ENCODE measurements at regions not wholly inside any gene's neighbourhood (a gene's known extent, or its start where the extent isn't known, plus 50 kb on each side); places are given as distances from the start of the nearest gene placed in this dataset.

DNA sequence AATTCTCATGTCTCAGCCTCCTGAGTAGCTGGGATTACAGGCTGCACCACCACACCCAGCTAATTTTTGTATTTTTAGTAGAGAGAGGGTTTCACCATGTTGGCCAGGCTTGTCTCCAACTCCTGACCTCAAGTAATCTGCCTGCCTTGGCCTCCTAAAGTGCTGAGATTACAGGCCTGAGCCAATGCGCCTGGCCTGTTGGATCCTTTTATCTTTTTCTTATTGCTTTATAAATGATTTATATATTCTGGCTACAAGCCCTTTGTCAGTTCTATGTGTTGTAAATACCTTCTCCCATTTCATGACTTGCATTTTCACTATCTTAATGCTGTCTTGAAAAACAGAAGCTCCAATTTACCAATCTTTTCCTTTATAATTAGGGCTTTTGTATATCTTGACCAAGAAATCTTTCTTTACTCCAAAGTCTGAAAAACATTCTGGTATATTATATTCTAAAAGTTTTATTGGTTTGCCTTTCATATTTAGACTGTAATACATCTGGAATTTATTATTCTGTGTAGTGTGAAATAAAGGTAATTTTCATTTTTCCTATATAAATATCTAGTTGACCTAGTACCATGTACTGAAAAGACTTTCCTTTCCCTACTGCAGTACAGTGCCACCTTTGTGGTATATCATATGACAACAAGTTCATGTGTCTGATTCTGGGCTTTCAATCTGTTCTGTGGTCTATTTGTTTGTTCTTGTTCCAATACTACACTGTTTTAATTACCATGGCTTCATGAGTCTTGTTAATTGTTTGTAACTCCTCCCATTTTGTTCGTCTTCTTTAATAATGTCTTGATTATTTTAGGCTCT, 52.9 kb upstream of the RNU6-1 start:
- DNase-seq (ENCODE audit: low spot score), result no peak
- FAIRE-seq, result no peak

DNA sequence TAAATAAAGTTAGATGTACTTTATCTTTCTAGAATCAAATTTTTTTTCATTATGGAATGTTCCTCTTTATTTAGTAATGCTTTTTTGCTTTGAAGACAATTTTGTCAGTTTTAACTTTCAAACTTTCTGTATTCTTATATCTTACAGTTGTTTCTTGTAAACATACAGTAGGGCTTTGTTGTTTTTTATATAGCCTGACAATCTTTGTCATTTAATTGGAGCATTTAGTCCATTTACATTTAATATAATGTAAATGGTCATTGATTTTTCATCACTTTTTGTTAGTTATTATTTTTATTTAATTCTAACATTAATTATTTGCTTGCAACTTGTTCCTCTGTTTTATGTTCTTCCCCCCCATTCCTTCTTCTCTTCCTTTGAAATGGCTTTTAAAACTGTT, 55.4 kb upstream of the RNU6-1 start:
- FAIRE-seq (no peak), DNase-seq (ENCODE audit: low spot score) (no peak)

DNA sequence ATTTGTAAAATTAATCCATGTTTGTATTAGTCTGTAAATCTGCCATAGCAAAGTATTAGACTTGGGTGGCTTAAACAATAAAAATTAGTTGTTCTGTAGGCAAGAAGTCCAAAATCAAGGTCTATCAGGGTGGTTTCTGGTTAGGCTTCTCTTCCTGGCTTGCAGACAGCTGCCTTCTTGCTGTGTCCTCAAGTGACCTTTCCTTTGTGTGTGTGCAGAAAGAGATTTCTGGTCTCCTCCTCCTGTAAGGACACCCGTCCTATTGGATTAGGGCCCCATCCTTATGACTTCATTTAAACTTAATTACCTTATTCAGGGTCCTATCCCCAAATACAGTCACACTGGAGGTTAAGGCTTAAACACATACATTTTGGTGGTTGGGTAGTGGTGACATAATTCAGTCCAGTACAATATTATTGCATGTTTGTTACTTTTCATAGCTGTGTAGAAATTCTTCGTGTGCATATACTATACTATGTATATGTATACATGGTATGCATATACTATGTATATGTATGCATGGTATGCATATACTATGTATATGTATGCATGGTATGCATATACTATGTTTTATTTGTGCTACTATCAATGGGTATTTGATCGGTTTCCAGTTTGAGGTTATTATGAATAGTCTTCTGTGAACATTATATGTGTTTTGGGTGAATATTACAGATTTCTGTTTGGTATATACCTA, 57.9 kb upstream of the RNU6-1 start:
- DNase-seq (ENCODE audit: low spot score) (no peak), FAIRE-seq (peak; percentile 61)

DNA sequence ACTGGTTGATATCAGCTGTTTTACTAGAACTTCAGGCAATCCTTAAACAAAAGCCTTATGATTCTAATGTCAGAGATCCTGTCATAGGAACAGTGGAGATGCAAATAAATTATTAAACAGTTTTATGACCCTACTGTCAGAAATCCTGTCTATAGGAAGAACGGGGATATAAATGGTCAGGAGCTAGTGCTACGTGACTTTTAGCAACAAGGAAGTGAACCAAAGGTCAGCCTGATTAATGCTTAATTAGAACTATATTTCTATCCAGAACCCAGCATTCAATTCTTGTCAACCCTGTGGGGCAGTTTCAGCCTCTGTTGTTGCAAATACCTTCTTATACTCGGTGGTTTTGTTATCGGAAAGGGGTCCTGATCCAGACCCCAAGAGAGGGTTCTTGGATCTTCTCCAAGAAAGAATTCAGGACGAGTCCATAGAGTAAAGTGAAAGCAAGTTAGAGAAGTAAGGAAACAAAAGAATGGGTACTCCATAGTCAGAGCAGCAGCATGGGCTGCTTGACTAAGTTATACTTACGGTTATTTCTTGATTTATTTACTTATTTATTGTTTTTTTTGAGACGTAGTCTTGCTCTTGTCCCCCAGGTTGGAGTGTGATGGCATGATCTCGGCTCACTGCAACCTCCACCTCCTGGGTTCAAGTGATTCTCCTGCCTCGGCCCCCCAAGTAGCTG, 59.9 kb upstream of the RNU6-1 start:
- DNase-seq (ENCODE audit: low spot score), result no peak
- no peak for FAIRE-seq

DNA sequence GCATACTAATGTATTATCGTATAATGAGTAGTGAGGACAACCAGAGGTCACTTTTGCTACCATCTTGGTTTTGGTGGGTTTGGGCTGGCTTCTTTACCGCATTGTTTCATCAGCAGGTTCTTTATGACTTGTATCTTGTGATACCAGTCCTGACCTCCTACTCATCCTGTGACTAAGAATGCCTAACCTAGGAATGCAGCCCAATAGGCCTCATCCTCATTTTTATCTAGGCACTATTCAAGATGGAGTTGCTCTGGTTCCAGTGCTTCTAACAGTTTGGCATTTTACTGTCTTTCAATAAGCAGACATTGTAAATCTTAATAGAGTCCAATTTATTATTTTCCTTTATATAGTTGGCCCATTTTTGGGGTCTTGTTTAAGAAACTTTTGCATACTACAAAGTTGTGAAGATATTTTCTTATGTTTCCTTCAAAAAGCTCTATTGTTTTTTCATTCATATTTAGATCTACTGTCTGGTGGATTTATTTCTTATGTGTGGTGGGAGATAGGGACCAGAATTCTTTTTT, 60.8 kb upstream of the RNU6-1 start:
- FAIRE-seq (no peak), DNase-seq (ENCODE audit: low spot score) (no peak)

DNA sequence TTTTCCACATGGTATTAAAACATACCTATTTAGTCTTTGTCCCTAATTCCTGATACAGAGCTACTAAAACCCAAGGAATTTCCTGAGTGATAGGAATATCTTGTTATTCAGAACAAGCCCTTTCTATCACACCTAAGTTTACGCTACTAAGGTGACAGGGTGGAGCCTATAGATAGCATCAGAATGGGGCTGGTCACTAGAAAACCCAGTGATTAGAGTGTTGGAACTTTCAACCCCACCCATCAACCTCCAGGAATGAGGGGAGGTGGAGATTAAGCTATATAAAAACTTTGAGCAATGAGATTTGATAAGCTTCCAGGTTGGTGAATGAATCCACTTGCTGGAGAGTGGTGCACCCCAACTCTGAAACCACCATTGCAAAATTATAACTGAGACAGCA, 62.1 kb upstream of the RNU6-1 start:
- FAIRE-seq (no peak), DNase-seq (ENCODE audit: low spot score) (no peak)

DNA sequence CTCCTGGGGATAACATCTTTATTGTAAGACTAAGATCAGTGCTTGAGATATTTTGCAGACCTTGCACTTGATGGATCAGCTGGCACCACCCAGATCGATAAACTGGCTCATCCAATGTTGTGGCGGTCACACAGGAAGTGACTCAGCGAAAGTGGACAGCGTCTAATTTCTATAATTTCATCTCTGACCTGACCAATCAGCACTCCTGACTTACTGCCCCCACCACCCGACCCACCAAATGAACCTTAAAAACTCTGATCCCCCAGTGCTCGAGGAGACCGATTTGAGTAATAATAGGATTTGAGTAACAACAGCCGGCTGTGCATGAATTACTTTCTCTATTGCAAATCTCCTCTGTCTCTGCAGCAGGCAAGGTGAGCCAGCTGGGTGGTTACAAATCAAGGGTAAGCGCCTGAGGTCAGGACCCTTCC, 62.7 kb upstream of the RNU6-1 start:
- FAIRE-seq, result no peak

DNA sequence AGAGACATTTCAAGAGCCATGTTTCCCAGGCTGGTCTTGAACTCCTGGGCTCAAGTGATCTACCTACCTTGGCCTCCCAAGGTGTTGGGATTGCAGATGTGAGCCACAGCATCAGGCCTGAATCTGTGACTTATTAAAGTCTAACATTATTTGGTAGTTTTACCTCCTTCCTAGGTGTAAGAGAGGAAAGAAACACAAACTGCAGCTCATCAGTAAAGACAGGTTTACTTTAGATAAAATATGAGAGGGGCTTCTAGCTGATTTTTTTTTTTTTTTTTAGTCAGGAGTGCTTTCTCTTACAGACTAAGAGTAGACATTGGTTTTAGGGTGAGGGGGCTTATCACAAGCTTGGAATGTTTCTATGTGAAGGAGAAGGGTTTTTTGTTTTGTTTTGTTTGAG, 63.9 kb upstream of the RNU6-1 start:
- FAIRE-seq, result no peak
- DNase-seq (ENCODE audit: low spot score), result no peak

More for the DNA sequence above, 62.7 kb upstream of the RNU6-1 start:
- no peak for DNase-seq (ENCODE audit: low spot score)

DNA sequence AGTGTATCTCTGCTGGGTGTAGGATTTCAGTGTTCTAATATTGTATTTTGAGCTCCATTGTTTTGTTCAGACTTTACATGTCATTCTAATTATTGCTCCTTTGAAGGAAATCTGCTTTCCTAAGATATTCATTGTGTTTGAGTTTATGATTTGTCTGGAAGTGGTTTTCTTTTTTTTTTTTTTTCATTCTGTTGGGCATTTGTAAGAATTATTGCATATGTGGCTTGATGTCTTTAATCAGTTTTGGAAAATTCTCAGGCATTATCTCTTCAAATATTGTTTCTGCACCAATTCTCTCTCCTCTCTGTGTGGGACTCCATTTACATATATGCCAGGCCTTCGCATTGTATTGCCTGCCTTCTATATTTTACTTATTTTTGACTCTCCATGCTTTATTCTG, 65.8 kb upstream of the RNU6-1 start:
- FAIRE-seq (no peak), DNase-seq (ENCODE audit: low spot score) (no peak)

DNA sequence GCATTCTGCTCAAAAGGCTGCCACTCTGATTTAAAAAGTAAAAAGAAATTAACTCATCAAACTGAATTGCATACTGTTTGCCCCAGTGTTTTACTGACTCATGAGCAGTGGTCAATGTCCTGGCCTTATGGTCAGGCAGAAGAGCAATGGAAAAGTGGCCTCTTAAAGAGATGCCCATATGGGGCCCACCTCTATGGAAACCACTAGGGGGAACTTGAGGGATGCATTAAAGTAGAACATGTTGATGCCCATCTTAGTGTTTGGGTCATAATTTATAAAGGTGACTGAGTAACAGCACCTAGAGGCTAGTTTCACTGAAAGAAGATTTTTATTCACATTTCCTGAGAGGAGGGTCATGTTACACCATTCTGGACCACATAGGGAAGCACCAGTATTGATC, 66.5 kb upstream of the RNU6-1 start:
- no peak for DNase-seq (ENCODE audit: low spot score)
- FAIRE-seq, result peak; percentile 27

DNA sequence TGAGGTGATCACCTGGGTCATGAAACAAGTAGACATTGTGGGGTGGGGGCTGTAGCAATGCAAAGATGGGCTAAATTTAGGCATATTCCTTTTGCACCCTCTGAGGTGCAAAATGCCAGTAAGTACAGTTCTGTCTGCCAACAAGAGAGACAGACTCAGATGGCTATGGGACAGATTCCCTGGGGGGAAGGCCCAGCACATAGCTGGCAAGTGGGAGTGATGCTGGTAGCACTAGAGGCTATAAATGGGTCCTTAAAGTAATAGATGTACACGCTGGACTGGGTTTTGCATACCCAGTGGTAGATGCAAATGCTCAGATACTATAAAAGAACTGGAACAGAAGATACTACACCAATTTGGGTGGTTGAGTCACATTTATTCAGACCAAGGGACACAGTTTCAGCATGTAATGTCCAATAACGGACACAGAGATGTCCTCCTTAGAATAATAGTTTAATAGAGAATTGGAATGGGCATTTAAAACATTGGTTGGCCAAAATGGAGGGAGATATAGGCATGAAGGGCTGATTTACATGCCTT, 67.4 kb upstream of the RNU6-1 start:
- FAIRE-seq (no peak), DNase-seq (ENCODE audit: low spot score) (no peak)

DNA sequence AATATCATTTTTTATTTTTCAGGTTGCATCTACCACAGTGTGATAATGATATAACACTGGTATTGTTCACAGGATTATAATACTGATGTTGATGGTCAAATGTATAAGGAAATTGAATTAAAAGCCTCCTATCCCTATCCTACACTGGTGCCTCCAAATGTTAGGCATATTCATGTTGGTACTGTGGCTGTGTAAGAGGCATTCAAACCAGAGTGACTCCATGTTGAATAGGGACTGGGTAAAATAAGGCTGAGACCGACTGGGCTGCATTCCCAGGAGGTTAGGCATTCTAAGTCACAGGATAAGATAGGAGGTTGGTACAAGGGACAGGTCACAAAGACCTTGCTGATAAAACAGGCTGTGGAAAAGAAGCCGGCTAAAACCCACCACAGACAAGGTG, 68.9 kb upstream of the RNU6-1 start:
- no peak for DNase-seq (ENCODE audit: low spot score)
- FAIRE-seq, result no peak

DNA sequence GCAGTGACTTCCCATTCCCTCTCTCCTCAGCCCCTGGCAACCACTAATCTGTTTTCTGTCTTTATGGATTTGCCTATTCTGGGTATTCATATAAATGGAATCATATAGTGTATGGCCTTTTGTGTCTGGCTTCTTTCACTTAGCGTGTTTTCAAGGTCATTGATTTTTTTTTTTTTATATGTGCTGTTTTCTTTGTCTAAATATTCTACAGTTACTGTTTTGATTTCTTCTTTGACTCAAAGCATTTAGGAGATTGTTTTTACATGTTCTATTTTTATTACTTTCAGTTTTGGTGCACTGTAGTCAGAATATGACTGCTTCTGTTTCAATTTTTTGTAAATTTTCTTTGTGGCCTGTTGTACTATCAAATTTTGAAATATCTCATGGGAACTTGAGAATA, 71.9 kb upstream of the RNU6-1 start:
- DNase-seq (ENCODE audit: low spot score), result no peak
- no peak for FAIRE-seq

DNA sequence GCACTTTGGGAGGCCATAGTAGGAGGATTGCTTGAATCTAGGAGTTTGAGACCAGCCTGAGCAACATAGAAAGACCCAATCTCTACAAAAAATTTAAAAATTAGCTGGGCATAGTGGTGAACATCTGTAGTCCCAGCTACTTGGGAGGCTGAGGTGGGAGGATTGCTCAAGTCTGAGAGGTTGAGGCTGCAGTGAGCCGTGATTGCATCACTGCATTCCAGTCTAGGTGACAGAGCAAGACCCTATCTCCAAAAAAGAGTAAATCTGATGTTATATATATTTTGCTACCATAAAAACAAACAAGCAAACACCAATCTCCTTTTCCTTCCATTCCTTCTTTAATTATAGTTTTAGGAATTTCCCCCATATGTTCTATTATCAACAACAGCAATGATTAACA, 74.2 kb upstream of the RNU6-1 start:
- DNase-seq (ENCODE audit: low spot score) (no peak), FAIRE-seq (no peak)

DNA sequence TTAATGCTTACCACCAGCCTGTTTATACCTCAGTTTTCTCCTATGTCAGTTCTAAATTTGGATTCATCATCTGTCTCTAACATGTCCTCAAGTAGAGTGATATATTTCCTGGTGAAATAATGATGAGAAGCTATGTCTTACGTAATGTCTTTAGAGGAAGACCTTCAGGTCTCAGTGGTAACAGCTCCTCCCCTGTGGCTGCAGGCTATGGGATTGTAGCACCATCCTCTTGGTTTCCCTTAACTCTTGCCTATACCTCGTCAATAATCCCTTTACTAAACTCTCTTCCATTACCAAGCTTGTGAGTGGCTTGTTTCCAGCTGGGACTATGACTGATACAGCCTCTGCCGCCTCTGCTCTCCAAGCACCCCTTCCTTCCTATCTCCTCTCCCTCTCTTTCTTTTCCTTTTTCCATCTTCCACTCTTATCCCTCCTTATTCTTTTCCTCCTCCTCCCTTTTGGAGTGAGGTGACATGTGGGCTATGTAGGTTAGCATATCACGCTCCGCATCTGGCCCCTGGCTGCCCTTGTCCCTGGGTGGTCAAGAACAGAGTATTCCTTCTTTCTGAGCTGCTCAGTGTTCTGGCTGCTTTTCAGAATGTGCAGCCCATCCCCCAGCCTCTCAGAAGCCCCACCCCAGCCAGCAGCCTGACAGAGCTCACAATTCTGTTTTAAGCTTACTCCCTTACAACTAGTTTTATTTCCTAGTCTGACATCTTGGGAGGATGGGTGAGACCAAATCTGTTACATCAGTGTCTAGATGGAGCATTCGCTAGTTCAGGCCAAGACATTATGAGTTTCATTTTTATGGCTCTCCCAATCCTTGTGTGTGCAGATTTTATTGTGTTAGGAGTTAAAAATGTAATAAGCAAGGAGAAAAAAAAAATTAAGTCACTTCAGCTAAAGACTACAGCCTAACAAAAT, 75.0 kb upstream of the RNU6-1 start:
- DNase-seq (ENCODE audit: low spot score) (peak; percentile 33), FAIRE-seq (peak; percentile 20)

DNA sequence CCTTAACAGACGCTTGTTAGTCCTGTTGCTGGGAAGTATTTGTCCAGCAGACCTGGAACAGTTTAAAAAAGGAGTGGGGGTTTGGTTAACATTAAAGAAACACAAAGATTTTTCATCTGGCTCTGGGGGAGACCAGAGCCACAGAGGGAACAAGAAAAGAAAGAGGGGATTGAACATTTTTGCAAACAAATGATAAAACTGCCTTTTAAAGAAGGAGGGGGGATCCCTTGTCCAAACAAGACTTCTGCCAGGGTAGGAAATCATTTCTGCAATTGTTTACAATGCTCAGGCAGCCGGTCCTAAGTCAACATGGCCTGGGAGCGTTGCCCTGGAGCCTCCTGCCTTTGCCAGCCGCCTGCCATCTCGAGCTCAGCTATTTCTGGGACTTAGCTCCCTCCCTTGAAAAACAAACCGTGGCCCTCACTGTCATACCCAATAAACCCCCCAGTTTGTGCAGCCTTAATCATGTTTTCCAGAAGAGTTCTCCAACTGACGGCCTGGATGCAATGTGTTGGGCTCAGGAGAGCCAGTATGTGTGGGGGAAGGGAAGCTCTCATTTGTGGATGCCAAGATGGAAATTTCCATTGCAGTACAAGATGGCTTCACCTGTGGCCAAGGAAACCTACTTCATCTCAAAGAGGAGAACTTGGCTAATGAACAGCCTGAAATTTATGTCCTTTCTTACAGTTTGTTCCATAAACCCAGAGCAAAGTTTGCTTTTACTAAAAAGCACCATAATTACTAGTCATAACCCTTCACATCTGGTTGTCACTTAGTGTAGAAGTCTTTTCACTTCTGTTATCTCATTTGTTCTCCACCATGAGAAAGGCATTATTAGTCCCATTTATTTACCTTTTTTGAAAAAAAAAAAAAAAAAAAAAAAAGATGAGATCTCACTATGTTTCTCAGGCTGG, 75.9 kb upstream of the RNU6-1 start:
- FAIRE-seq (no peak), DNase-seq (ENCODE audit: low spot score) (peak; percentile 25)

DNA sequence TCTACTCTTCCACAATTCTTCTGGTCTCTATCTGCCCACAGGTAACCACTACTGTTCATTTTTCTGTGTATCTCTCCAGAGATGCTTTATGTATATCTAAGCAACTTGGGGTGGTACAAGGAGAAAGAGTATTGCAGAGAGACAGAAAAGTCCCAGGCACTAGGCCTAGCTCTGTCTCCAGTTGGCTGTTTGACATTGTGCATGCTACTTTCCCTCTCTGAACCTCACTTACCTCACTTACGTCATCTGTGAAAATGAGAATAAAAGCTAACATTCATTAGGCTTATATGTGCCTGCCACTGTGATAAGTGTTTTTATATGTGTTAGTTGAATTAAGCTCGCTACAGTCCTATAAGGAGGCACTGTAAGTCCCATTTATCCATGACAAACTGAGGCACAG, 76.7 kb upstream of the RNU6-1 start:
- FAIRE-seq (no peak), DNase-seq (ENCODE audit: low spot score) (no peak)

DNA sequence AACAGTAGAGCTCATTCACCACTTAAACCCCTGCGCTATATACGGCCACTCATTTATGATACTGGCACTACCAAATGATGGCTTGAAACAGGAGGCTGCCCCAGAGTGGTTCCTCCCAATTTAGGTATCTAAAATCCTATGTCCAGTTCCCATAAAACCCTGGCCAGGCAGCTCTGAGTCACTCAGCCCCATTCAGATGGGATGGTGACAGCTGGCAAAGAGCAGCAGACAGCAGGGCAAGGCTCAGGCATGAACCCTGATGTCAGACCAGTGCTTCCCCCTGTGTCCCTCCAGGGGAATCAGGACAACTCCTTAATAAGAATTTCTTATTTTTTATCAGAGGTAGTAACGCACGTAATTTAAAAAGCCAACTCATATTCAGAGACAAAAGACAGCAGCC, 77.2 kb upstream of the RNU6-1 start:
- DNase-seq (ENCODE audit: low spot score), result no peak
- no peak for FAIRE-seq

DNA sequence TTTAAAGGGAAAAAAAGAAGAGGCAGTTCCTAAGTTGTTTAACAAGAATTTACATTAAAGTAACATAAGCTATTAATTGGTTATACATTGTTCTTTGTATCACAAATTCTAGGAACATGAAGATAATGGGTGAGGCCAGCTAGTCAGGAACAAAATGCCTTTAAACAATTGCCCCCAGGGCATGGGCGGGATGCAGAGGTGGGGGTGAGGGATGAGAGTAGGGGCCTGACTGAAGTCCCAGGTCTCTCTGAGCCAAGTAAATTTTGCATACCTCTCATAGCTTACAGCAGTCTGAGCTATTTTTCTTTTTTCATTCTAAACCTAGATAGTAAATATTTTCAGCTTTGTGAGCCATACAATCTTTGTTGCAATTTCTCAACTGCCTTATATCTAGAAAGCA, 77.8 kb upstream of the RNU6-1 start:
- DNase-seq (ENCODE audit: low spot score) (no peak), FAIRE-seq (no peak)

Data from urothelium cell line (cell line).